GM13977 (cell line): ENCODE measurements at regions not wholly inside any gene's neighbourhood (a gene's known extent, or its start where the extent isn't known, plus 50 kb on each side); places are given as distances from the start of the nearest gene placed in this dataset.

Source experiments
- DNase-seq: peaks from one replicate; pipeline ENCODE4 v3.0.0; 2012; ENCODE audit warnings: low spot score
- CTCF ChIP-seq: IDR thresholded peaks from 2 replicates; pipeline ENCODE4 v1.5.1; 2012; ENCODE audit warnings: mild to moderate bottlenecking, control low read depth; ENCODE audit not compliant: insufficient read depth; ENCODE audit errors: extremely low read depth, missing control alignments
- in situ Hi-C: fragments of 300-500 bp; cut with MboI; formaldehyde crosslinking; loops from one replicate; pipeline ENCODE4 v1.12.0; 2022; ENCODE audit warnings: low sequenced_read_pairs, low pct_unique_long_range_greater_than_20kb, mixed read lengths, inconsistent platforms; ENCODE audit not compliant: unreplicated experiment

DNA sequence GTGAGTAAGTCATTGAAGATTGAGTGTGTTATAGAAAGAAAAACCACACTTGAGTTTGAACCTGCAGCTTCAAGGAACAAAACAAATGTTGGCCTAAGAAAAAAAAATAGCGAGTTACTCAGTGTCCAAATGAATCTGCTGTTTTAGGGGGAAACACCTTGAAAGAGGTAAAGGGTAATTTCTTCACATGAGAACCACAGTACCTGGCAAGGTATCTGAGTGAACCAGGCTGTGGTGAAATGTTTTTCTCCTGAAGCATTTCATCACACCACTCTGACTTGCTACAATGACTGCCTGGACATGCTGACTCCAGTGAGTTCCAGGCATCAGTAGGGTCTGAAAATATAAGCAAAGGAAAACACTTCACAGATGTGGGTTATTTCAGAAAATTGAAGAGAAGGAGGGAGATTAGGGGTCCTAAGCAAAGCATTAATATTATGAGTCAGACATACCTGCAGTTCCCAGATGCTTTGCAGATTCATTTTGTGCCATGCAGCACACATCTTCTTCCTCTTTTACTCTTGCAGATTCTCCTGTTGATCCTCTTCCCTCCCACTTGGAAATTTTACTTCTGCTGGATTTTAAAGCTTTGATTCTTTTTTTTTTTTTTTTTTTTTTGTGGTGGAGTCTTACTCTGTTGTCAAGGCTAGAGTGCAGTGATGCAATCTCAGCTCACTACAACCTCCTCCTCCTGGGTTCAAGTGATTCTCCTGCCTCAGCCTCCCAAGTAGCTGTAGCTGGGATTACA is 206.2 kb upstream of the SGK1 start:
- TF ChIP-seq CTCF, result no peak
- in situ Hi-C loops, result no loop called here
- no peak for DNase-seq

DNA sequence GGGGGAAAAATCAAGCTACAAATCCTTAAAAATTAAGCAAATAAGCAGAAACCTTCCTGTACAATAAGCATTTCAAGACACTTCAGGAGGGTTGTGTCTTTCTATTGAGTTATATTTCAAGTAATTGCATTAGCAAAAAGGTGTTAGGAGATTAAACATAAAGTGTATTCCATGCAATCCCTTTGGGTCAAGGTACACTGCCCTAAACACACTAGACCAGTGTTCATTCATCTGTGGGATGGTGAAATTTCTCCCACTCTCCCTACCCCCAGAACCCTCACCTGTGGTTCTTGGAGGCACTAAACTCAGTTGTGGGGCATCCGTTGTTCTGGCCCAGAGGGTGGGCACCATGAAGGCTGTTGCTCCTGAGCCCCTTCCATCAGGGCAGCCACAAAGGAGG is 205.1 kb upstream of the SGK1 start:
- in situ Hi-C loops, result no loop called here

DNA sequence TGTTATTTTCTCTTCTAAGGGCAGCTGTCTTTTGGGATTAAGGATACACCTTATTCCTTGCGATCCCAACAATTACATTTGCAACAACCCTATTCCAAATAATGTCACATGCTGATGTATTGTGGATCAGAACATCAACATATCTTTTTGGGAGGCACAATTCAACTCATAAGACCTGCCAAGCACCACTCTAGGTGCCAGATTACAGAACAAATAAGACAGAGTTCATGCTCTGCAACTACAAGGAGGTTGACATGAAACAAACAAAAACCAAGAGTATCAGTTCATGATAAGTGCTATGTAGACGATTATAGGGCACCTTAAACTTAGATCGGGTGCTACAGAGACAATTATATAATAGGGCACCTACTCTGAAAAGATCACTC is 203.2 kb upstream of the SGK1 start:
- no peak for DNase-seq
- in situ Hi-C loops, result no loop called here

More for the DNA sequence above, 205.1 kb upstream of the SGK1 start:
- TF ChIP-seq CTCF, result no peak
- DNase-seq, result no peak

DNA sequence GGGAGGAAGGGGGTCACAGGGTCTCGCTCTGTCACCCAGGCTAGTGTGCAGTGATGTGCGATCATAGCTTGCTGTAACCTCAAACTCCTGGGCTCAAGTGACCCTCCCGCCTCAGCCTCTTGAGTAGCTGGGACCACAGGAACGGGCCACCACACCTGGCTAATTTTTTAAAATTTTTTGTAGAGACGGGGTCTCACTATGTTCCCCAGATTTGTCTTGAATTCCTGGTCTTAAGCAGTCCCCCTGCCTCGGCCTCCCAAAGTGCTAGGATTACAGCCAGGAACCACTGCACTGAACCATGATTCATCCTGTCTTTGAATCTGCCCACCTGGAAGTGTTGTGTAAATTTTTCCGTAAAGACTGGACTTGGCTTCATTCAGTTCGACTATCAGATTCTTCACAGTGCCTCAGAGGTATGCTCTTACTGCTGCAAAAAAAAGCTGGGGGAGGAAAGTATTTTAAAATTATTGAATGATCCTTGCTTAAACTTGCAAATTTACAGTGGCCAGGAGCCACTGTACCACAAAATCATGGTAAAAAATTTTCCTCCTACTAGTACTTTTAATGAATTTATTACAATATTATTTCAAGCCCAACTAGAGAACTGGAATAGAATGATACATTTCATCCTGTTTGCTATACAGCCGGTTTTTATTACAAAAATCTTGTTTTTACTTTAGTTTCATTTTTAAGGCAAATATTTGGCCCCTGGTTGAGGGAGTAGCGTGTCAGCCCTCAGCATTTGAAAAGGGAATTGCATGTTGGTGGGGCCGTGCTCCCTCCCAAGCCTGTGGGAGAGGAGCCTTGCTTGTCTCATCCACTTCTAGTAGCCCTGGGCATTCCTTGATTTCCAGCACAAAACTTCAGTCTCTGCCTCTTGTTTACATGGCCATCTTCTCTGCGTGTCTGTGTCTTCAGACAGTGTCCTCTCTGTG is 202.5 kb upstream of the SGK1 start:
- no peak for DNase-seq
- TF ChIP-seq CTCF, result no peak
- in situ Hi-C loops, result no loop called here

More for the DNA sequence above, 203.2 kb upstream of the SGK1 start:
- no peak for TF ChIP-seq CTCF

DNA sequence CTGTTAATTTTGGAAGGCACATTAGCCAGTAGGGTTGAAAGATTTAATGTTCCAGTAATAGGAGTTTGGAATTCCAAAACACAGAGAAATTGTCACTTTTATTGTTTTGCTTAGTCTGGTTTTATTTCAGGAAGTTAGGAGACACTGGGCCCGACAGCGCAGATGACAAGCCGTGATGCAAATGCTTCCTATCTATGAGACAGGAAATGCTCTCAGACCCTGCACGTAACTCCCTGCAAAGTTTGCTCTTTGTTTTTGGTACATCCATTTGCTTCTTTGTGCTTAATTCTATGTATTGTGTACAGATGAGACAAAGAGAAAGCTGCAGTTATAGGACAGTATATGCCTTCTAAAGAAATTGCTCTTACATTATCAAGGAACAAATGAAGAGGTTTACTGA is 201.6 kb upstream of the SGK1 start:
- in situ Hi-C loops, result no loop called here
- DNase-seq, result no peak
- TF ChIP-seq CTCF, result no peak

- DNase-seq, result no peak
- in situ Hi-C loops, result no loop called here
- TF ChIP-seq CTCF, result no peak
These were observed 200.0 kb upstream of the SGK1 start for GRCh38 chr6:134517868-134518267.
